ENCODE measurements at regions not wholly inside any gene's neighbourhood (a gene's known extent, or its start where the extent isn't known, plus 50 kb on each side); places are given as distances from the start of the nearest gene placed in this dataset.

DNA sequence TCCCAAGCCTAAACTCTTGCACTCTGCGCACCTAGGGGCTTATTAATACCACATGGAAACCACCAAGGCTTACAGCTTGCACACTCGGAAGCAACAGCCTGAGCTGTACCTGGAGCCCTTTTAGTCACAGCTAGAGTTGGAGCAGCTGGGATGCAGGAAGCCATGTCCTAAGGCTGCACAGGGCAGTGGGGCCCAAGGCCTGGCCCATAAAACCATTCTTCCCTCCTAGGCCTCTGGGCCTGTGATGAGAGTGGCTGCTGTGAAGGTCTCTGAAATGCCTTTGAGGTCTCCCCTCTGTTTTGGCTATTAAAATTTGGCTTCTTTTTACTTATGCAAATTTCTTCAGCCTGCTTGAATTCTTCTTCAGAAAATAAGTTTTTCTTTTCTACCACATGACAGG, 383.9 kb upstream of the UBE2E2 start:
- CTCF ChIA-PET, result no interaction called here
- DNase-seq (ENCODE audit: low spot score), result no peak

GRCh38 chr3:22835041-22835440, 368.1 kb upstream of the UBE2E2 start:
- no peak for DNase-seq (ENCODE audit: low spot score)
- Histone ChIP-seq H3K9me3 (ENCODE audit: low read depth, low read length, poor library complexity, severe bottlenecking) (peaks cover 11% of the 10 kb centered on the region), H3K4me1 (ENCODE audit: insufficient read depth, low read length, poor library complexity, severe bottlenecking) (no peaks in the 10 kb centered on the region), H3K27ac (ENCODE audit: low read depth, low read length, poor library complexity, severe bottlenecking) (no peak overlapping the region), H3K27me3 (replicated peaks; ENCODE audit: insufficient read depth, low read depth, low read length, poor library complexity) (no peaks in the 10 kb centered on the region), H3K36me3 (ENCODE audit: insufficient read depth, low read length, poor library complexity, severe bottlenecking) (no peaks in the 10 kb centered on the region), H3K4me3 (ENCODE audit: low read depth, low read length, poor library complexity, severe bottlenecking) (no peak overlapping the region)
- POLR2A ChIA-PET (ENCODE audit: low non-redundant PET), result no interaction called here
- BruUV-seq (replicated peaks), result no TSS peak
- intact Hi-C loops (cut with micrococcal nuclease; ENCODE audit: unreplicated experiment), result no loop called here
- CTCF ChIA-PET, result no interaction called here
- TF ChIP-seq, protein P1, sequence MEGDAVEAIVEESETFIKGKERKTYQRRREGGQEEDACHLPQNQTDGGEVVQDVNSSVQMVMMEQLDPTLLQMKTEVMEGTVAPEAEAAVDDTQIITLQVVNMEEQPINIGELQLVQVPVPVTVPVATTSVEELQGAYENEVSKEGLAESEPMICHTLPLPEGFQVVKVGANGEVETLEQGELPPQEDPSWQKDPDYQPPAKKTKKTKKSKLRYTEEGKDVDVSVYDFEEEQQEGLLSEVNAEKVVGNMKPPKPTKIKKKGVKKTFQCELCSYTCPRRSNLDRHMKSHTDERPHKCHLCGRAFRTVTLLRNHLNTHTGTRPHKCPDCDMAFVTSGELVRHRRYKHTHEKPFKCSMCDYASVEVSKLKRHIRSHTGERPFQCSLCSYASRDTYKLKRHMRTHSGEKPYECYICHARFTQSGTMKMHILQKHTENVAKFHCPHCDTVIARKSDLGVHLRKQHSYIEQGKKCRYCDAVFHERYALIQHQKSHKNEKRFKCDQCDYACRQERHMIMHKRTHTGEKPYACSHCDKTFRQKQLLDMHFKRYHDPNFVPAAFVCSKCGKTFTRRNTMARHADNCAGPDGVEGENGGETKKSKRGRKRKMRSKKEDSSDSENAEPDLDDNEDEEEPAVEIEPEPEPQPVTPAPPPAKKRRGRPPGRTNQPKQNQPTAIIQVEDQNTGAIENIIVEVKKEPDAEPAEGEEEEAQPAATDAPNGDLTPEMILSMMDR (conservative IDR thresholded peaks at IDR 0.05; ENCODE audit: low read depth, low read length), result no peak
- TF ChIP-seq EZH2 (IDR thresholded peaks at IDR 0.05; ENCODE audit: borderline replicate concordance, low read depth, low read length, poor library complexity, severe bottlenecking), result no peak

More for the DNA sequence above, 383.9 kb upstream of the UBE2E2 start:
- TF ChIP-seq, protein P1 (conservative IDR thresholded peaks at IDR 0.05; ENCODE audit: low read depth, low read length), result no peak
- no peak for TF ChIP-seq EZH2 (IDR thresholded peaks at IDR 0.05; ENCODE audit: borderline replicate concordance, low read depth, low read length, poor library complexity, severe bottlenecking)
- no peak overlapping the region for H3K4me3 ChIP-seq (ENCODE audit: low read depth, low read length, poor library complexity, severe bottlenecking)
- no peaks in the 10 kb centered on the region for H3K27me3 ChIP-seq (replicated peaks; ENCODE audit: insufficient read depth, low read depth, low read length, poor library complexity)
- H3K27ac ChIP-seq (ENCODE audit: low read depth, low read length, poor library complexity, severe bottlenecking), result no peak overlapping the region
- no peaks in the 10 kb centered on the region for H3K4me1 ChIP-seq (ENCODE audit: insufficient read depth, low read length, poor library complexity, severe bottlenecking)
- intact Hi-C loops (cut with micrococcal nuclease; ENCODE audit: unreplicated experiment), result no loop called here
- POLR2A ChIA-PET (ENCODE audit: low non-redundant PET), result no interaction called here
- H3K36me3 ChIP-seq (ENCODE audit: insufficient read depth, low read length, poor library complexity, severe bottlenecking), result no peaks in the 10 kb centered on the region
- H3K9me3 ChIP-seq (ENCODE audit: low read depth, low read length, poor library complexity, severe bottlenecking), result peaks cover 11% of the 10 kb centered on the region
- BruUV-seq (replicated peaks), result no TSS peak

- Histone ChIP-seq H3K27ac (ENCODE audit: low read depth, low read length, poor library complexity, severe bottlenecking) (no peak overlapping the region), H3K36me3 (ENCODE audit: insufficient read depth, low read length, poor library complexity, severe bottlenecking) (no peaks in the 10 kb centered on the region), H3K4me3 (ENCODE audit: low read depth, low read length, poor library complexity, severe bottlenecking) (no peak overlapping the region), H3K4me1 (ENCODE audit: insufficient read depth, low read length, poor library complexity, severe bottlenecking) (no peaks in the 10 kb centered on the region), H3K9me3 (ENCODE audit: low read depth, low read length, poor library complexity, severe bottlenecking) (peaks cover 11% of the 10 kb centered on the region), H3K27me3 (replicated peaks; ENCODE audit: insufficient read depth, low read depth, low read length, poor library complexity) (no peaks in the 10 kb centered on the region)
- no TSS peak for BruUV-seq (replicated peaks)
- TF ChIP-seq, protein P1 (conservative IDR thresholded peaks at IDR 0.05; ENCODE audit: low read depth, low read length), result no peak
- no peak for TF ChIP-seq EZH2 (IDR thresholded peaks at IDR 0.05; ENCODE audit: borderline replicate concordance, low read depth, low read length, poor library complexity, severe bottlenecking)
- ChIA-PET POLR2A (ENCODE audit: low non-redundant PET) (no interaction called here), CTCF (no interaction called here)
- no peak for DNase-seq (ENCODE audit: low spot score)
- intact Hi-C loops (cut with micrococcal nuclease; ENCODE audit: unreplicated experiment), result no loop called here
Observed at GRCh38 chr3:22836131-22836530, 367.0 kb upstream of the UBE2E2 start.
